Osteocyte (in vitro differentiated cells): ENCODE measurements at regions not wholly inside any gene's neighbourhood (a gene's known extent, or its start where the extent isn't known, plus 50 kb on each side); places are given as distances from the start of the nearest gene placed in this dataset.

Experiments
- DNase-seq: peaks from one replicate; pipeline ENCODE4 v3.0.0; 2021; ENCODE audit warnings: mixed read lengths; ENCODE audit not compliant: unreplicated experiment; ENCODE audit errors: extremely low spot score
- H3K27ac Mint-ChIP-seq: one replicate; pipeline ENCODE4 v1.8.0; 2021; ENCODE audit warnings: mild to moderate bottlenecking, mixed read lengths; ENCODE audit not compliant: unreplicated experiment
- H3K27me3 Mint-ChIP-seq: one replicate; pipeline ENCODE4 v1.8.0; 2021; ENCODE audit warnings: mixed read lengths; ENCODE audit not compliant: unreplicated experiment
- H3K36me3 Mint-ChIP-seq: one replicate; pipeline ENCODE4 v1.8.0; 2021; ENCODE audit warnings: mixed read lengths; ENCODE audit not compliant: unreplicated experiment
- H3K4me1 Mint-ChIP-seq: one replicate; pipeline ENCODE4 v1.8.0; 2021; ENCODE audit warnings: mixed read lengths; ENCODE audit not compliant: unreplicated experiment
- H3K4me3 Mint-ChIP-seq: one replicate; pipeline ENCODE4 v1.8.0; 2021; ENCODE audit warnings: mild to moderate bottlenecking, moderate library complexity, mixed read lengths; ENCODE audit not compliant: unreplicated experiment
- H3K9me3 Mint-ChIP-seq: one replicate; pipeline ENCODE4 v1.8.0; 2021; ENCODE audit warnings: mixed read lengths; ENCODE audit not compliant: unreplicated experiment
- TF ChIP-seq, protein P1 (sequence below): fragments of 200-600 bp; sonication (generic); IDR thresholded peaks from 2 replicates; pipeline ENCODE4 v1.5.0; 2021; ENCODE audit warnings: antibody characterized with exemption, mild to moderate bottlenecking, moderate library complexity

DNA sequence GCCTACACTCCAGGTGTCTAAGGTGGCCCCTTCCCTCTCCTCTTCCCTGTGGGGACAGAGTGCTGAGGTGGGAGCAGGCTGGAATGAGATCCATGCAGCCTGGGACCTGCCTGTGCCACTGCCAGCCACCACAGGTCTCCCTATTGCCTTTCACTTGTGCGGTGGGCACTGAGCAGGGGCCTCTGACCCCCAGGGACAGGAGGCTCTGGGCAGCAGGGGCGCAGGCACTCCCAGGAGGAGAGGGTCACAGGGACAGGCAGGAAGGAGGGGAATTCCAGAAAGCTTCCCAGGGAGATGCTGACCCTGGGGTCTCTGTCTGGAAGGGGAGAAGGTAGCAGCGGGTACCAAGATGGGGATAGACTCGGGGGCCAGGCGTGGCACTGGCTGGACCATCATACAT, 228.5 kb upstream of the B3GAT1 start:
- Mint-ChIP-seq H3K27me3 (peaks cover 3% of the 10 kb centered on the region), H3K4me3 (no peak overlapping the region), H3K4me1 (peaks cover 7% of the 10 kb centered on the region), H3K27ac (no peak overlapping the region), H3K9me3 (no peaks in the 10 kb centered on the region), H3K36me3 (no peaks in the 10 kb centered on the region)
- peak; percentile 70 for DNase-seq
- TF ChIP-seq, protein P1, sequence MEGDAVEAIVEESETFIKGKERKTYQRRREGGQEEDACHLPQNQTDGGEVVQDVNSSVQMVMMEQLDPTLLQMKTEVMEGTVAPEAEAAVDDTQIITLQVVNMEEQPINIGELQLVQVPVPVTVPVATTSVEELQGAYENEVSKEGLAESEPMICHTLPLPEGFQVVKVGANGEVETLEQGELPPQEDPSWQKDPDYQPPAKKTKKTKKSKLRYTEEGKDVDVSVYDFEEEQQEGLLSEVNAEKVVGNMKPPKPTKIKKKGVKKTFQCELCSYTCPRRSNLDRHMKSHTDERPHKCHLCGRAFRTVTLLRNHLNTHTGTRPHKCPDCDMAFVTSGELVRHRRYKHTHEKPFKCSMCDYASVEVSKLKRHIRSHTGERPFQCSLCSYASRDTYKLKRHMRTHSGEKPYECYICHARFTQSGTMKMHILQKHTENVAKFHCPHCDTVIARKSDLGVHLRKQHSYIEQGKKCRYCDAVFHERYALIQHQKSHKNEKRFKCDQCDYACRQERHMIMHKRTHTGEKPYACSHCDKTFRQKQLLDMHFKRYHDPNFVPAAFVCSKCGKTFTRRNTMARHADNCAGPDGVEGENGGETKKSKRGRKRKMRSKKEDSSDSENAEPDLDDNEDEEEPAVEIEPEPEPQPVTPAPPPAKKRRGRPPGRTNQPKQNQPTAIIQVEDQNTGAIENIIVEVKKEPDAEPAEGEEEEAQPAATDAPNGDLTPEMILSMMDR, result no peak

DNA sequence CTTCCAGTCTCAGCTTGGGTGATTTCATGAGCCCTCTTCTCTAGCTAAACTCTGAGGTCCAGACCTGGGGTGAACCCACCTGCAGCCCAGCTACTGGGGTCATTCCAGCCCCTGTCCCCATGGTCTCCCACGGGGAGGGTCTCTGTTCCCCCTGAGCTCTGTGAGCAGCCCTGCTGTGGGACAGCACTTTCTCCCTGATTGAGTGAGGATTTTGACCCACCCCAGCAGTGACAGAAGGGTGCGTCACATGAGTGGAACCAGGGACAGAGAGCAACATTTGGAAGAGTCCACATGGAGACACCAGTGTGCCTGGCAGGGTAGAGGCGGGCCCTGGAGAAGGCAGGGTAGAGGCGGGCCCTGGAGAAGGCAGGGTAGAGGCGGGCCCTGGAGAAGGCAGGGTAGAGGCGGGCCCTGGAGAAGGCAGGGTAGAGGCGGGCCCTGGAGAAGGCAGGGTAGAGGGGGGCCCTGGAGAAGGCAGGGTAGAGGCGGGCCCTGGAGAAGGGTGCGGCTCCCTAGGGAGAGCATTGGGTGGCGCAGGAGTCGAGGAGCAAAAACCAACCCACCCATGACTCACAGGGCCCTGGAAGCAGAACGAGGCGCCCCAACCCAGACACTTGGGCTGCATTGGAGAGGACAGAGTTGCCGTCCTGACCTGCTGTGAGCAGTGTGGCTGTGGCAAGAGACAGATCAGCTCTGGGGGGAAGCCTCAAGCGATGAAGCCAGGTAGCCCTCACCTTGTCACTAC, 227.7 kb upstream of the B3GAT1 start:
- H3K4me1 Mint-ChIP-seq, result peaks cover 7% of the 10 kb centered on the region
- DNase-seq, result peak; percentile 71
- H3K36me3 Mint-ChIP-seq, result no peaks in the 10 kb centered on the region
- no peak overlapping the region for H3K4me3 Mint-ChIP-seq
- TF ChIP-seq, protein P1, result no peak
- no peak overlapping the region for H3K27ac Mint-ChIP-seq
- peaks cover 2% of the 10 kb centered on the region for H3K27me3 Mint-ChIP-seq
- no peaks in the 10 kb centered on the region for H3K9me3 Mint-ChIP-seq

DNA sequence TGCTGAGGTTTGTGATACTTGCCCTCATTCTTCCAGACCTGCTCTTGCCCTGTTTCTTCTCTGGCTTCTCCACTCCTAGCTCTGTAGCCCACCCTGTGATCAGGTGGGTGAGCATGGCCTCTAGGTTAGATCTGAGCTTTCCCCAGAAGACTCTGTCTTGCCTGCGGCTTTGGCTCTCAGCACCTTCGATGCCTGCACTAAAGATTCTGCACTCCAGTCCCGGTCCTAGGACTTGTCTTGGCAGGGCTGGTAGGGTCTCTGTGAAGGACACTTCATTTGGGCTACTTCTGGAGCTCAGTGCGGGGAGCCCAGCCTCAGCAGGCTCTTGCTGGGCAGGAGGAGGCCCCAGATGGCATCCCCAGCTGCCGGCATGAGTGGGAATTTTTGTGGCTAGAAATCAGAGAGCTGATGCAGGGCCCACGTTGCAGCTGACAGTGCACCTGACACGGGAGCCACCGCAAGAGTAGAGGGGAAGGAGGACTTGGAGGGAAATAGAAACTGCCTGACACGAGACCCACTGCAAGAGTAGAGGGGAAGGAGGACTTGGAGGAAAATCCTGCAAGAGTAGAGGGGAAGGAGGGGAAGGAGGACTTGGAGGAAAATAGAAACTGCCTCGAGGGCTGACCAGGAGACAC, 226.9 kb upstream of the B3GAT1 start:
- Mint-ChIP-seq H3K9me3 (no peaks in the 10 kb centered on the region), H3K36me3 (no peaks in the 10 kb centered on the region), H3K4me3 (no peak overlapping the region), H3K27me3 (peaks cover 2% of the 10 kb centered on the region), H3K27ac (no peak overlapping the region), H3K4me1 (peaks cover 7% of the 10 kb centered on the region)
- peak; percentile 68 for DNase-seq
- TF ChIP-seq, protein P1, result no peak

DNA sequence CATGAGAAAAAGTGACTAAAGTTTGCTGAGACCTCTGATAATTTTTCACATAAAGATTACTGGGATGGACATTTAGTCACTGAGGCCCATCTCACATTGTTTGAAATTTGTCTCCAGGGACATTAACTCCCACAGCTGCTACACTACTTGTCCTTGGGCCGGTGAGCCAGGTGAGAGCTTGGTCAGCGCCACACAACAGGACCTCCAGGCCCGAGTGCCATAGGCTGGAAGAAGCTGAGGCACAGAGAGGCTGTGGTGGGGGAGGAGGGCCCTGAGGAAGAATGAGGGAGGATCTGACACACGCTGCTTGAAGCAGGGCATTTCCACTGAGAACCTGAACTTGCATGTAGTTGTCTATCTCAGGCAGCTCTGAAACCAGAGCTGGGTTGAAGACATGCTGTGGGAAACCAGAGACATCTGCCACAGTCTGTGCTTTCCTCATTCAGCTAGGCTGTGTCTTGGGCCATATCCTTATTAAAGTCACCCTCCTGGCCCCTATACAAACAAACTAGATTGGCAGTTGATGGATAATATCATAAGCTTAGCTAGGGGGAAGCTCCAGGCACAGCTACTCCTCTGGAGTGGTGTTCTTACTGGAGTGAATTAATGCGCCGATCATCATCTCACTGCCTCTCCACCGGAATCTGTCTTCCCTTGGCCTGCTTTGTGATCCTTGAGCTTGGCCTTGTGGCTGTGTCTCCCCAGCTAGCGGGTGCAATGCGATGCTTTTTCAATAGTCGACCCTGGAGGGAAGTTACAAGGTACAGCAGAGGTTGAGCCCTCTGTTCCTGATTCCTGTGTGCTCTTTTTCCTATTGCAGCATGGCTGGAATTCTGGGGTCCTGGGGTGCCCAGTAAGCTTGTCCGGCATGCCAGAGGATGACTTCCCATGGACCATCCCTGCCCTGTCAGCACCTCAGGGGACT, 225.3 kb upstream of the B3GAT1 start:
- H3K27ac Mint-ChIP-seq, result no peak overlapping the region

More for the DNA sequence above, 225.3 kb upstream of the B3GAT1 start:
- H3K36me3 Mint-ChIP-seq, result no peaks in the 10 kb centered on the region
- TF ChIP-seq, protein P1, result no peak
- H3K4me3 Mint-ChIP-seq, result no peak overlapping the region
- peak; percentile 74 for DNase-seq
- no peaks in the 10 kb centered on the region for H3K4me1 Mint-ChIP-seq
- no peaks in the 10 kb centered on the region for H3K9me3 Mint-ChIP-seq
- H3K27me3 Mint-ChIP-seq, result peaks cover 2% of the 10 kb centered on the region
